VCaP (cell line): ENCODE measurements at regions not wholly inside any gene's neighbourhood (a gene's known extent, or its start where the extent isn't known, plus 50 kb on each side); places are given as distances from the start of the nearest gene placed in this dataset.

Experiments
- H3K27ac ChIP-seq: fragments of 450-650 bp; 2 replicates; pipeline ENCODE4 v1.5.1; 2017
- TF ChIP-seq, protein P1 (sequence below): fragments of 450-650 bp; conservative IDR thresholded peaks from 2 replicates; pipeline ENCODE4 v1.5.1; 2017; ENCODE audit warnings: mild to moderate bottlenecking, moderate library complexity

DNA sequence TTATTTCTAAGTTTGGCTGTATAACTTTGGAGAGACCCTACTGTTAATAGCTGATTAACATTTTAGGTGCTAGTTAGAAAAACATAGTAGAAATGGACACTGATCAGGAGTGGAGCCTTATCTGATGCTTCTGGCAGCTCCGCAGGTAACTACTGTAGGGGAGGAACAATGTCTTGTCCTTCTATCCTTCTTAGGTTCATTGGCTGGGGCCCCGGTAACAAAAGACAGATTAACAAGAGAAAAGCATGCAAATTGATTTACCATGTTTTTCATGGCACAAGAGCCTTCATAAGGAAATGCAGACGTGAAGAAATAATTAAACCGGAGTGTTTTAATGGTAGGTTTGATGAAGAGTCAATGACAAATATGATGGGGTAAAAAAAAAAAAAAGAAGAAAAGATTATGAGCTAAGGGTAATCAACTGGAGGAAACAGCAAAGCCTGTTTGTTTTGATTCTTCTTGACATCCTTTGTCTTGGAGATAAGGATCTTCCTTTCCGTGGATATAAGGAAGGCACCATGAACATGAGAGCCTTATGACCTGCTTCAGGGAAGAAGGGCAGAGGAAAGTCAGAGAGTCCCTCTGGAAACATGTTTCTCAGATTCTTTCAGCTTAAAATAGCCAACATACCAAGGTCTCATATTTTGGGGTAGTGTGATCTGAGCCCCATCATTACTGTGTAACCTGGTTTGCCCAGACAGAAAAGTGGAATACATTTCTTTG is 62.4 kb upstream of the GCFC2 start:
- TF ChIP-seq, protein P1, sequence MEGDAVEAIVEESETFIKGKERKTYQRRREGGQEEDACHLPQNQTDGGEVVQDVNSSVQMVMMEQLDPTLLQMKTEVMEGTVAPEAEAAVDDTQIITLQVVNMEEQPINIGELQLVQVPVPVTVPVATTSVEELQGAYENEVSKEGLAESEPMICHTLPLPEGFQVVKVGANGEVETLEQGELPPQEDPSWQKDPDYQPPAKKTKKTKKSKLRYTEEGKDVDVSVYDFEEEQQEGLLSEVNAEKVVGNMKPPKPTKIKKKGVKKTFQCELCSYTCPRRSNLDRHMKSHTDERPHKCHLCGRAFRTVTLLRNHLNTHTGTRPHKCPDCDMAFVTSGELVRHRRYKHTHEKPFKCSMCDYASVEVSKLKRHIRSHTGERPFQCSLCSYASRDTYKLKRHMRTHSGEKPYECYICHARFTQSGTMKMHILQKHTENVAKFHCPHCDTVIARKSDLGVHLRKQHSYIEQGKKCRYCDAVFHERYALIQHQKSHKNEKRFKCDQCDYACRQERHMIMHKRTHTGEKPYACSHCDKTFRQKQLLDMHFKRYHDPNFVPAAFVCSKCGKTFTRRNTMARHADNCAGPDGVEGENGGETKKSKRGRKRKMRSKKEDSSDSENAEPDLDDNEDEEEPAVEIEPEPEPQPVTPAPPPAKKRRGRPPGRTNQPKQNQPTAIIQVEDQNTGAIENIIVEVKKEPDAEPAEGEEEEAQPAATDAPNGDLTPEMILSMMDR = no peak
- peak overlapping the region; percentile 61 for H3K27ac ChIP-seq

DNA sequence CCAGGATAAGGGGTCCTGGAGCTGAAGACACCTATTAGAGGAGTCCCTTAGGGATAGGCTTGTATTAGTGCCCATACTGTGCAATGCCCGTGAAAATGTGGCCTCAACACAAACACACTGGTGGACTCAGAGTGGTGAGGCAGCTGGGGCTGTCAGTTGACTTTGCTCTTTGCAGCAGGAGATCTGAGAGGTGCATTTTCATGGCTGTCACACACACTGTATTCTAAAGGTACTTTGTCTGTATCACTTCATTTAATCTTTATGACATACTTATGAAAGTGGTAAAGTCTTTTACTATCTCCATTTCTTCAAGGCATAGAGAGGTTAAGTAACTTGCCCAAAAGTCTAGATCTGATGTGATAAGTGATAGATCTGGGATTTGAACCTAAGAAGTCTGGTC is 55.1 kb upstream of the GCFC2 start:
- TF ChIP-seq, protein P1 = no peak
- H3K27ac ChIP-seq = no peak overlapping the region

DNA sequence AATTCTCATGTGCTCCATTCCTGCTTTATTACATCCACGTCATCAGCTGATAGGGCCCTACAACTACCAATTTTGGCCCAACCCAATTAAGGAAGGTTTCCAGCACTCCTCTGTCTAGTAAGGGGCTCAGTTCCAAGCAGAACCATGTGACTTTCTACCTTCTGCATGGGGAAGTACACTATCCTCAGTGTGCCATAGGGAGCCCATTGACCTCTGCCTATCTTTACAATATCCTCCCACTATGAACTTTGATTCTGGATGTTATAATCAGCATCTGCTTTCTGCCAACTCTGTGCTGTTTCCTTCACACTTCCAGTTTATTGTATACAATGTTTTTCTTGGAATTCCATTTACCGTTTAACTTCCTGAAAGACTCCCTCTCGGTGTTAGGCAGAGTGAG is 53.9 kb upstream of the GCFC2 start:
- TF ChIP-seq, protein P1 = no peak
- H3K27ac ChIP-seq = no peak overlapping the region
